ENCODE measurements at regions not wholly inside any gene's neighbourhood (a gene's known extent, or its start where the extent isn't known, plus 50 kb on each side); places are given as distances from the start of the nearest gene placed in this dataset.
"Not testable (repeated sequence)": the region's sequence is repeated elsewhere in the genome, so short reads cannot be mapped to it uniquely, and the experiment has no call there.

GRCh38 chr7:10501206-10501884 lies 472.3 kb upstream of the PHF14 start:
- not testable (repeated sequence) for TF ChIP-seq CTCF (IDR thresholded peaks at IDR 0.05; ENCODE audit: borderline replicate concordance, extremely low read depth, low read length, poor library complexity, severe bottlenecking); EZH2 (IDR thresholded peaks at IDR 0.05; ENCODE audit: borderline replicate concordance, low read depth, low read length, severe bottlenecking)
